HEK293 (cell line): ENCODE measurements at regions not wholly inside any gene's neighbourhood (a gene's known extent, or its start where the extent isn't known, plus 50 kb on each side); places are given as distances from the start of the nearest gene placed in this dataset.

Source experiments
- CTCF ChIA-PET: fragments of 350-600 bp; formaldehyde crosslinking; extraction: SDS; loops from one replicate; lab custom pipeline; 2021; ENCODE audit warnings: antibody characterized with exemption; lab: Yijun Ruan, JAX
- POLR2A ChIA-PET: fragments of 300-600 bp; formaldehyde crosslinking; extraction: SDS; loops from one replicate; lab custom pipeline; 2020; ENCODE audit warnings: antibody characterized with exemption, inconsistent platforms; lab: Yijun Ruan, JAX
- H3K27ac ChIP-seq: fragments of 200-500 bp; sonication (Bioruptor generic); 2 replicates; pipeline ENCODE4 v1.5.1; 2014; ENCODE audit warnings: low read depth, low read length, control low read depth, inconsistent platforms; ENCODE audit errors: extremely low read depth
- H3K36me3 ChIP-seq, 2 experiments: fragments of 200-500 bp in 1 of 2; sonication (Bioruptor generic) in 1 of 2; 1 replicate in 1 of 2; 2 replicates in 1 of 2; pipeline ENCODE4 v1.5.1; 2014 to 2017; ENCODE audit warnings: inconsistent platforms in 2 of 2, low read length in 2 of 2; ENCODE audit not compliant: control insufficient read depth in 2 of 2, insufficient read depth in 1 of 2
- H3K4me1 ChIP-seq: fragments of 200-500 bp; sonication (Bioruptor generic); 2 replicates; pipeline ENCODE4 v1.5.1; 2014; ENCODE audit warnings: mild to moderate bottlenecking, low read length, inconsistent platforms; ENCODE audit not compliant: control insufficient read depth, insufficient read depth
- H3K4me3 ChIP-seq: 2 replicates; pipeline ENCODE4 v1.5.1; 2011; ENCODE audit warnings: low read depth, mild to moderate bottlenecking, control low read depth, low read length, moderate library complexity
- H3K9me3 ChIP-seq: fragments of 200-500 bp; sonication (Bioruptor generic); 2 replicates; pipeline ENCODE4 v1.5.1; 2014; ENCODE audit warnings: low read depth, low read length, inconsistent platforms; ENCODE audit not compliant: control insufficient read depth, insufficient read depth
- KLF10 ChIP-seq: fragments of 450-650 bp; IDR thresholded peaks from 2 replicates; pipeline ENCODE4 v1.5.1; 2018; ENCODE audit warnings: missing biosample characterization, mild to moderate bottlenecking, missing genetic modification characterization
- PBX3 ChIP-seq: sonication (generic); formaldehyde crosslinking; IDR thresholded peaks from 2 replicates; pipeline ENCODE4 v1.8.1; 2022; ENCODE audit warnings: mild to moderate bottlenecking, moderate library complexity, missing genetic modification reagents
- PRDM1 ChIP-seq: fragments of 450-650 bp; formaldehyde crosslinking; IDR thresholded peaks from 2 replicates; pipeline ENCODE4; 2016; ENCODE audit warnings: missing biosample characterization, missing genetic modification characterization
- PRDM2 ChIP-seq: fragments of 450-650 bp; formaldehyde crosslinking; IDR thresholded peaks from 2 replicates; pipeline ENCODE4 v1.5.1; 2016; ENCODE audit warnings: missing biosample characterization, missing genetic modification characterization, borderline replicate concordance
- REPIN1 ChIP-seq: fragments of 450-650 bp; formaldehyde crosslinking; IDR thresholded peaks from 2 replicates; pipeline ENCODE4 v1.5.1; 2017; ENCODE audit warnings: missing biosample characterization, missing genetic modification characterization, low read depth
- SETDB1 ChIP-seq: IDR thresholded peaks from one replicate; pipeline ENCODE4 v1.6.1; 2017; ENCODE audit warnings: mild to moderate bottlenecking, low read length, moderate library complexity, mixed read lengths; ENCODE audit not compliant: insufficient read length
- SP7 ChIP-seq: fragments of 450-650 bp; formaldehyde crosslinking; IDR thresholded peaks from 2 replicates; pipeline ENCODE4 v1.5.1; 2016; ENCODE audit warnings: missing biosample characterization, missing genetic modification characterization
- TRIM28 ChIP-seq: IDR thresholded peaks from 2 replicates; pipeline ENCODE4 v1.6.1; 2011; ENCODE audit warnings: low read length, control low read depth, borderline replicate concordance
- ZBTB17 ChIP-seq: fragments of 450-650 bp; formaldehyde crosslinking; IDR thresholded peaks from 2 replicates; pipeline ENCODE4 v1.5.1; 2016; ENCODE audit warnings: missing biosample characterization, missing genetic modification characterization
- ZBTB8A ChIP-seq: fragments of 450-650 bp; formaldehyde crosslinking; IDR thresholded peaks from 2 replicates; pipeline ENCODE4 v1.5.1; 2016; ENCODE audit warnings: missing biosample characterization, missing genetic modification characterization
- ZEB2 ChIP-seq: fragments of 450-650 bp; formaldehyde crosslinking; IDR thresholded peaks from 2 replicates; pipeline ENCODE4 v1.5.1; 2016; ENCODE audit warnings: missing biosample characterization, missing genetic modification characterization
- ZNF138 ChIP-seq: fragments of 450-650 bp; formaldehyde crosslinking; IDR thresholded peaks from 2 replicates; pipeline ENCODE4 v1.5.1; 2016; ENCODE audit warnings: missing biosample characterization, missing genetic modification characterization, borderline replicate concordance
- ZNF169 ChIP-seq: fragments of 450-650 bp; formaldehyde crosslinking; IDR thresholded peaks from 2 replicates; pipeline ENCODE4 v1.5.1; 2016; ENCODE audit warnings: missing biosample characterization, missing genetic modification characterization
- ZNF174 ChIP-seq: fragments of 450-650 bp; formaldehyde crosslinking; IDR thresholded peaks from 2 replicates; pipeline ENCODE4 v1.5.0; 2017; ENCODE audit warnings: missing biosample characterization, mild to moderate bottlenecking, missing genetic modification characterization
- ZNF366 ChIP-seq: fragments of 450-650 bp; formaldehyde crosslinking; conservative IDR thresholded peaks from 2 replicates; pipeline ENCODE4 v1.5.1; 2016; ENCODE audit warnings: missing biosample characterization, missing genetic modification characterization
- ZNF404 ChIP-seq: fragments of 450-650 bp; formaldehyde crosslinking; IDR thresholded peaks from 2 replicates; pipeline ENCODE4 v1.5.1; 2017; ENCODE audit warnings: missing biosample characterization, missing genetic modification characterization
- ZNF416 ChIP-seq: fragments of 450-650 bp; formaldehyde crosslinking; IDR thresholded peaks from 2 replicates; pipeline ENCODE4 v1.5.1; 2016; ENCODE audit warnings: missing biosample characterization, missing genetic modification characterization
- ZNF514 ChIP-seq: fragments of 450-650 bp; formaldehyde crosslinking; IDR thresholded peaks from 2 replicates; pipeline ENCODE4 v1.5.1; 2016; ENCODE audit warnings: missing biosample characterization, missing genetic modification characterization
- ZNF549 ChIP-seq: fragments of 450-650 bp; IDR thresholded peaks from 2 replicates; pipeline ENCODE4 v1.5.1; 2018; ENCODE audit warnings: missing biosample characterization, missing genetic modification characterization, mild to moderate bottlenecking, inconsistent platforms, moderate library complexity
- ZNF580 ChIP-seq: fragments of 450-650 bp; formaldehyde crosslinking; IDR thresholded peaks from 2 replicates; pipeline ENCODE4 v1.5.1; 2016; ENCODE audit warnings: missing biosample characterization, missing genetic modification characterization
- ZNF664 ChIP-seq: fragments of 450-650 bp; formaldehyde crosslinking; IDR thresholded peaks from 2 replicates; pipeline ENCODE4 v1.5.1; 2016; ENCODE audit warnings: missing biosample characterization, missing genetic modification characterization
- ZNF677 ChIP-seq: fragments of 450-650 bp; IDR thresholded peaks from 2 replicates; pipeline ENCODE4 v1.5.0; 2018; ENCODE audit warnings: missing biosample characterization, mild to moderate bottlenecking, missing genetic modification characterization, moderate library complexity
- ZNF76 ChIP-seq: fragments of 450-650 bp; formaldehyde crosslinking; IDR thresholded peaks from 2 replicates; pipeline ENCODE4; 2016; ENCODE audit warnings: low read depth, missing biosample characterization, missing genetic modification characterization, borderline replicate concordance
- ZSCAN23 ChIP-seq: fragments of 450-650 bp; formaldehyde crosslinking; IDR thresholded peaks from 2 replicates; pipeline ENCODE4 v1.5.1; 2016; ENCODE audit warnings: missing biosample characterization, missing genetic modification characterization

GRCh38 chr15:72982714-72983113, 69.5 kb upstream of the NEO1 start:
- no peak overlapping the region for H3K4me3 ChIP-seq
- no peaks in the 10 kb centered on the region for H3K9me3 ChIP-seq
- H3K36me3 ChIP-seq: no peaks in the 10 kb centered on the region
- 0 out of 2 replicates have a peak, but pooled peaks have one; percentile 35 for TF ChIP-seq PRDM1 (tag by site-specific recombination)
- no peak for TF ChIP-seq ZSCAN23 (tag by site-specific recombination)
- H3K27ac ChIP-seq: no peak overlapping the region
- CTCF ChIA-PET: interaction anchor here (0.7 to 2.1 kb wide), 2 partner anchors 16 to 31 kb away, joined by 3 to 5 read pairs; no protein-coding TSS in a partner anchor
- POLR2A ChIA-PET: no interaction called here
- no peaks in the 10 kb centered on the region for H3K4me1 ChIP-seq

- H3K4me1 ChIP-seq: no peaks in the 10 kb centered on the region
- no peak overlapping the region for H3K4me3 ChIP-seq
- H3K27ac ChIP-seq: no peak overlapping the region
- POLR2A ChIA-PET: no interaction called here
- CTCF ChIA-PET: interaction anchor here (1.3 to 2.1 kb wide), 2 partner anchors 14 to 146 kb away, joined by 3 to 5 read pairs; no protein-coding TSS in a partner anchor
- H3K9me3 ChIP-seq: no peaks in the 10 kb centered on the region
- no peak for TF ChIP-seq ZEB2 (tag by site-specific recombination)
- TF ChIP-seq ZNF174 (tag by site-specific recombination): no peak
- TF ChIP-seq PBX3 (CRISPR knock-in tag): no peak
- no peaks in the 10 kb centered on the region for H3K36me3 ChIP-seq
These were observed 71.6 kb upstream of the NEO1 start for GRCh38 chr15:72980661-72981060.

- CTCF ChIA-PET: no interaction called here
- TF ChIP-seq ZNF580 (tag by site-specific recombination): no peak
- TF ChIP-seq ZNF664 (tag by site-specific recombination): no peak
- no peak for TF ChIP-seq ZNF514 (tag by site-specific recombination)
- no peak for TF ChIP-seq TRIM28
- no peak for TF ChIP-seq ZNF169 (tag by site-specific recombination)
- TF ChIP-seq SP7: no peak
- no peak for TF ChIP-seq ZNF677 (tag by site-specific recombination)
- TF ChIP-seq ZNF76 (tag by site-specific recombination): no peak
- no peak for TF ChIP-seq SETDB1
- no peak for TF ChIP-seq ZNF404 (tag by site-specific recombination)
- no peak for TF ChIP-seq ZNF138
- no peak for TF ChIP-seq ZNF549 (tag by site-specific recombination)
- no peak for TF ChIP-seq ZBTB17
- TF ChIP-seq ZNF366 (tag by site-specific recombination): no peak
- TF ChIP-seq ZBTB8A: no peak
- no peak for TF ChIP-seq KLF10 (tag by site-specific recombination)
- no peak for TF ChIP-seq REPIN1 (tag by site-specific recombination)
- no peak for TF ChIP-seq ZNF416 (tag by site-specific recombination)
- TF ChIP-seq PRDM2 (tag by site-specific recombination): no peak
- Histone ChIP-seq H3K4me1 (no peaks in the 10 kb centered on the region), H3K4me3 (no peak overlapping the region), H3K36me3 (no peaks in the 10 kb centered on the region), H3K9me3 (no peaks in the 10 kb centered on the region), H3K27ac (no peak overlapping the region)
- POLR2A ChIA-PET: no interaction called here
These were observed 72.5 kb upstream of the NEO1 start for GRCh38 chr15:72979791-72980190.
